PC-3 (cell line): ENCODE measurements at regions not wholly inside any gene's neighbourhood (a gene's known extent, or its start where the extent isn't known, plus 50 kb on each side); places are given as distances from the start of the nearest gene placed in this dataset.

Source experiments
- ATAC-seq: fragments of 200-7000 bp; cut with Tn5 transposase; 2 replicates; pipeline ENCODE4 v1.9.1; 2020; ENCODE audit warnings: mild to moderate bottlenecking, moderate library complexity
- BruUV-seq: library from RNA; stranded (reverse); fragments of 400-500 nt; replicated peaks from 2 replicates; lab custom pipeline; 2021; lab: Mats Ljungman, UMichigan
- CTCF ChIA-PET: fragments of 300-600 bp; sonication (Branson Sonifier 250); formaldehyde crosslinking; loops from one replicate; lab custom pipeline; 2022; ENCODE audit warnings: antibody characterized with exemption; lab: Charles Lee
- POLR2A ChIA-PET: fragments of 300-600 bp; sonication (Branson Sonifier 250); formaldehyde crosslinking; loops from one replicate; lab custom pipeline; 2022; ENCODE audit warnings: antibody characterized with exemption; ENCODE audit not compliant: unreplicated experiment; lab: Charles Lee
- DNase-seq: peaks from one replicate; pipeline ENCODE4 v3.0.0-alpha.2; 2015
- H2AFZ ChIP-seq: fragments of 300-600 bp; sonication (generic); 2 replicates; pipeline ENCODE4 v1.6.0; 2016; ENCODE audit warnings: antibody characterized with exemption, low read length
- H3F3A ChIP-seq: fragments of 300-600 bp; sonication (generic); one replicate; pipeline ENCODE4 v1.6.0; 2017; ENCODE audit warnings: antibody characterized with exemption, low read length, control low read depth, mild to moderate bottlenecking; ENCODE audit not compliant: unreplicated experiment
- H3K27ac ChIP-seq: fragments of 300-600 bp; sonication (generic); 2 replicates; pipeline ENCODE4 v1.5.1; 2016; ENCODE audit warnings: mild to moderate bottlenecking, low read length
- H3K27me3 ChIP-seq: fragments of 300-600 bp; sonication (generic); 2 replicates; pipeline ENCODE4 v1.6.1; 2016; ENCODE audit warnings: low read length, mixed read lengths
- H3K36me3 ChIP-seq: fragments of 300-600 bp; sonication (generic); 2 replicates; pipeline ENCODE4 v1.6.1; 2016; ENCODE audit warnings: low read depth, mixed run types, low read length, mixed read lengths
- H3K4me1 ChIP-seq: fragments of 300-600 bp; sonication (generic); 2 replicates; pipeline ENCODE4 v1.5.1; 2016; ENCODE audit warnings: low read length; ENCODE audit not compliant: insufficient read depth
- H3K4me2 ChIP-seq: fragments of 300-600 bp; sonication (generic); 2 replicates; pipeline ENCODE4 v1.6.0; 2016; ENCODE audit warnings: low read length
- H3K4me3 ChIP-seq: fragments of 300-600 bp; sonication (generic); 2 replicates; pipeline ENCODE4 v1.5.1; 2016; ENCODE audit warnings: mild to moderate bottlenecking, low read length, mixed read lengths
- H3K79me2 ChIP-seq: fragments of 300-600 bp; sonication (generic); 2 replicates; pipeline ENCODE4 v1.6.1; 2017; ENCODE audit warnings: low read length, mixed read lengths
- H3K9ac ChIP-seq: fragments of 300-600 bp; sonication (generic); 2 replicates; pipeline ENCODE4 v1.6.0; 2016; ENCODE audit warnings: mild to moderate bottlenecking, low read length
- H3K9me2 ChIP-seq: fragments of 300-600 bp; sonication (generic); replicated peaks from 2 replicates; pipeline ENCODE4 v1.6.1; 2016; ENCODE audit warnings: mixed run types, low read length, mixed read lengths
- H3K9me3 ChIP-seq: fragments of 300-600 bp; sonication (generic); 2 replicates; pipeline ENCODE4 v1.6.1; 2016; ENCODE audit warnings: low read length, mixed read lengths
- H4K20me1 ChIP-seq: fragments of 300-600 bp; sonication (generic); 2 replicates; pipeline ENCODE4 v1.6.1; 2016; ENCODE audit warnings: low read length, mixed read lengths
- EZH2 ChIP-seq: fragments of 300-600 bp; sonication (generic); IDR thresholded peaks from one replicate; pipeline ENCODE4 v1.6.1; 2017; ENCODE audit warnings: antibody characterized with exemption, mild to moderate bottlenecking, low read length; ENCODE audit not compliant: unreplicated experiment
- EZH2phosphoT487 ChIP-seq: fragments of 300-600 bp; sonication (generic); IDR thresholded peaks from 2 replicates; pipeline ENCODE4 v1.6.1; 2018; ENCODE audit warnings: mild to moderate bottlenecking, antibody characterized with exemption, low read length, borderline replicate concordance
- intact Hi-C: fragments of 100-400 bp; cut with micrococcal nuclease; formaldehyde crosslinking; loops from 2 replicates; pipeline ENCODE4 v1.9.0; 2023
- TF ChIP-seq, protein P1 (sequence below): fragments of 300-600 bp; sonication (generic); conservative IDR thresholded peaks from 2 replicates; pipeline ENCODE4 v1.5.1; 2017; ENCODE audit warnings: antibody characterized with exemption, low read depth, mild to moderate bottlenecking, low read length

DNA sequence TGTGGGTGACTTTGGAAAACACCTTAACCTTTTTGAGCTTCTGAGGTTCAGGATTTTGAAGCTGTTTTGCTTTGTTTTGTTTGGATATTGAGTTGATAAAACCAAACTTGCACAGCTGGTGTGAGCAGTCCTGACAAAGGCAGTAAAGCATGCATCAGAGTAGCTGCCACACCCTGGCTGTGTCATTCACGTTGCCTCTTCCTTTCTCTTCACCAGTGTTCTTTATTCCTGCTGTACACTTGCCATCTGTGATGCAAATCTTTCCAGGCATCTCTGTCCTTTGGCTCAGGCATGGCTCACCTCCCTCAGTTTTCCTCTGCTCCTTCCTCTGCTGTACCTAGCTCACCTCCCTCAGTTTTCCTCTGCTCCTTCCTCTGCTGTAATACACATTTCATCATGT is 1850.2 kb upstream of the AGA start:
- H3F3A ChIP-seq = no peaks in the 10 kb centered on the region
- 0 out of 2 replicates have a peak overlapping the region, but pooled peaks have one; percentile 48 for H2AFZ ChIP-seq
- H3K9me3 ChIP-seq = no peaks in the 10 kb centered on the region
- H3K9ac ChIP-seq = no peak overlapping the region
- no peaks in the 10 kb centered on the region for H3K4me1 ChIP-seq
- ATAC-seq = peak; percentile 68
- peak; percentile 50 for DNase-seq
- CTCF ChIA-PET = no interaction called here
- no peaks in the 10 kb centered on the region for H3K27me3 ChIP-seq
- intact Hi-C loops = no loop called here
- H3K27ac ChIP-seq = no peak overlapping the region
- H3K4me2 ChIP-seq = peak overlapping the region; percentile 34; the same call in 1 of the 2 replicates
- H3K4me3 ChIP-seq = no peak overlapping the region
- H3K36me3 ChIP-seq = no peaks in the 10 kb centered on the region
- TF ChIP-seq, protein P1, sequence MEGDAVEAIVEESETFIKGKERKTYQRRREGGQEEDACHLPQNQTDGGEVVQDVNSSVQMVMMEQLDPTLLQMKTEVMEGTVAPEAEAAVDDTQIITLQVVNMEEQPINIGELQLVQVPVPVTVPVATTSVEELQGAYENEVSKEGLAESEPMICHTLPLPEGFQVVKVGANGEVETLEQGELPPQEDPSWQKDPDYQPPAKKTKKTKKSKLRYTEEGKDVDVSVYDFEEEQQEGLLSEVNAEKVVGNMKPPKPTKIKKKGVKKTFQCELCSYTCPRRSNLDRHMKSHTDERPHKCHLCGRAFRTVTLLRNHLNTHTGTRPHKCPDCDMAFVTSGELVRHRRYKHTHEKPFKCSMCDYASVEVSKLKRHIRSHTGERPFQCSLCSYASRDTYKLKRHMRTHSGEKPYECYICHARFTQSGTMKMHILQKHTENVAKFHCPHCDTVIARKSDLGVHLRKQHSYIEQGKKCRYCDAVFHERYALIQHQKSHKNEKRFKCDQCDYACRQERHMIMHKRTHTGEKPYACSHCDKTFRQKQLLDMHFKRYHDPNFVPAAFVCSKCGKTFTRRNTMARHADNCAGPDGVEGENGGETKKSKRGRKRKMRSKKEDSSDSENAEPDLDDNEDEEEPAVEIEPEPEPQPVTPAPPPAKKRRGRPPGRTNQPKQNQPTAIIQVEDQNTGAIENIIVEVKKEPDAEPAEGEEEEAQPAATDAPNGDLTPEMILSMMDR = no peak
- TF ChIP-seq EZH2phosphoT487 (no peak), EZH2 (no peak)
- H3K79me2 ChIP-seq = no peaks in the 10 kb centered on the region
- no TSS peak for BruUV-seq
- H4K20me1 ChIP-seq = no peaks in the 10 kb centered on the region
- no peaks in the 10 kb centered on the region for H3K9me2 ChIP-seq
- POLR2A ChIA-PET = no interaction called here

- no peak overlapping the region for H3K4me2 ChIP-seq
- H3K27me3 ChIP-seq = no peaks in the 10 kb centered on the region
- POLR2A ChIA-PET = no interaction called here
- no peaks in the 10 kb centered on the region for H3K36me3 ChIP-seq
- DNase-seq = peak; percentile 60
- intact Hi-C loops = loop anchor here (5.0 kb wide), 2 partner anchors 710 to 1750 kb away; no protein-coding TSS in a partner anchor
- ATAC-seq = no peak
- H4K20me1 ChIP-seq = no peaks in the 10 kb centered on the region
- H3K9me2 ChIP-seq = no peaks in the 10 kb centered on the region
- BruUV-seq = no TSS peak
- no peak overlapping the region for H3K9ac ChIP-seq
- TF ChIP-seq, protein P1 = peak; percentile 79
- TF ChIP-seq EZH2 = no peak
- TF ChIP-seq EZH2phosphoT487 = no peak
- CTCF ChIA-PET = no interaction called here
- H3K9me3 ChIP-seq = no peaks in the 10 kb centered on the region
- no peak overlapping the region for H2AFZ ChIP-seq
- no peaks in the 10 kb centered on the region for H3F3A ChIP-seq
- H3K27ac ChIP-seq = no peak overlapping the region
- no peaks in the 10 kb centered on the region for H3K4me1 ChIP-seq
- no peak overlapping the region for H3K4me3 ChIP-seq
- H3K79me2 ChIP-seq = no peaks in the 10 kb centered on the region
These were observed 1865.3 kb upstream of the AGA start for GRCh38 chr4:179307297-179308136.

GRCh38 chr4:179313823-179314222 is 1871.6 kb upstream of the AGA start:
- ChIA-PET CTCF (no interaction called here), POLR2A (no interaction called here)
- H3F3A ChIP-seq = no peaks in the 10 kb centered on the region
- BruUV-seq = no TSS peak
- ATAC-seq = no peak
- no peaks in the 10 kb centered on the region for H3K4me1 ChIP-seq
- no peak for DNase-seq
- H3K9me3 ChIP-seq = no peaks in the 10 kb centered on the region
- H2AFZ ChIP-seq = no peak overlapping the region
- H3K4me2 ChIP-seq = no peak overlapping the region
- H3K27me3 ChIP-seq = no peaks in the 10 kb centered on the region
- no peaks in the 10 kb centered on the region for H3K36me3 ChIP-seq
- TF ChIP-seq EZH2 = no peak
- TF ChIP-seq, protein P1 = no peak
- no peak for TF ChIP-seq EZH2phosphoT487
- H3K79me2 ChIP-seq = no peaks in the 10 kb centered on the region
- H3K9me2 ChIP-seq = no peaks in the 10 kb centered on the region
- no peaks in the 10 kb centered on the region for H4K20me1 ChIP-seq
- H3K4me3 ChIP-seq = no peak overlapping the region
- H3K9ac ChIP-seq = no peak overlapping the region
- intact Hi-C loops = no loop called here
- H3K27ac ChIP-seq = no peak overlapping the region
